IMR-90 (cell line): ENCODE measurements at regions not wholly inside any gene's neighbourhood (a gene's known extent, or its start where the extent isn't known, plus 50 kb on each side); places are given as distances from the start of the nearest gene placed in this dataset.

Source experiments
- ATAC-seq: fragments of 200-7000 bp; cut with Tn5 transposase; 2 replicates; pipeline ENCODE4 v1.9.1; 2020; ENCODE audit warnings: low read depth, mild to moderate bottlenecking, moderate library complexity
- BruUV-seq: library from RNA; stranded (reverse); fragments of 400-500 nt; replicated peaks from 2 replicates; lab custom pipeline; 2021; lab: Mats Ljungman, UMichigan
- CTCF ChIA-PET: fragments of 300-600 bp; formaldehyde crosslinking; extraction: SDS; loops from one replicate; lab custom pipeline; 2021; ENCODE audit warnings: antibody characterized with exemption; lab: Yijun Ruan, JAX
- POLR2A ChIA-PET: fragments of 300-600 bp; sonication (Branson Sonifier 250); formaldehyde crosslinking; loops from one replicate; lab custom pipeline; 2022; ENCODE audit warnings: antibody characterized with exemption; ENCODE audit not compliant: unreplicated experiment; lab: Charles Lee
- DNase-seq: peaks from one replicate; pipeline ENCODE4 v3.0.0; 2013
- H2AFZ ChIP-seq: replicated peaks from 2 replicates; pipeline ENCODE3; 2013; ENCODE audit warnings: low read length, mild to moderate bottlenecking; ENCODE audit not compliant: poor library complexity
- H2AK5ac ChIP-seq: 2 replicates; pipeline ENCODE4 v1.6.1; 2013; ENCODE audit warnings: low read depth, low read length, inconsistent platforms
- H2AK9ac ChIP-seq: replicated peaks from 2 replicates; pipeline ENCODE3; 2013; ENCODE audit warnings: mild to moderate bottlenecking, low read depth, low read length, moderate library complexity; ENCODE audit not compliant: poor library complexity
- H2BK120ac ChIP-seq: 2 replicates; pipeline ENCODE4 v1.6.1; 2013; ENCODE audit warnings: low read depth, low read length, inconsistent platforms
- H2BK15ac ChIP-seq: 3 replicates; pipeline ENCODE4 v1.6.1; 2013; ENCODE audit warnings: low read depth, low read length, inconsistent platforms
- H2BK20ac ChIP-seq: 2 replicates; pipeline ENCODE4 v1.6.1; 2013; ENCODE audit warnings: low read depth, mild to moderate bottlenecking, inconsistent platforms, low read length, moderate library complexity
- H2BK5ac ChIP-seq: 2 replicates; pipeline ENCODE4 v1.6.1; 2013; ENCODE audit warnings: mild to moderate bottlenecking, low read depth, low read length, inconsistent platforms; ENCODE audit not compliant: poor library complexity, severe bottlenecking
- H3K14ac ChIP-seq: replicated peaks from 2 replicates; pipeline ENCODE4 v1.6.1; 2013; ENCODE audit warnings: low read depth, low read length, inconsistent platforms
- H3K18ac ChIP-seq: 2 replicates; pipeline ENCODE4 v1.6.1; 2013; ENCODE audit warnings: low read depth, low read length, control low read depth
- H3K23ac ChIP-seq: 2 replicates; pipeline ENCODE4 v1.6.1; 2013; ENCODE audit warnings: low read depth, low read length, inconsistent platforms
- H3K27ac ChIP-seq: 2 replicates; pipeline ENCODE4 v1.5.1; 2013; ENCODE audit warnings: mild to moderate bottlenecking, control low read depth, low read length; ENCODE audit not compliant: insufficient read depth
- H3K27me3 ChIP-seq: 2 replicates; pipeline ENCODE4 v1.6.1; 2013; ENCODE audit warnings: low read length; ENCODE audit not compliant: control insufficient read depth, insufficient read depth
- H3K36me3 ChIP-seq: 2 replicates; pipeline ENCODE4 v1.6.1; 2013; ENCODE audit warnings: low read length, mixed read lengths; ENCODE audit not compliant: control insufficient read depth, insufficient read depth
- H3K4ac ChIP-seq: 2 replicates; pipeline ENCODE4 v1.6.1; 2013; ENCODE audit warnings: low read depth, low read length, inconsistent platforms
- H3K4me1 ChIP-seq: 2 replicates; pipeline ENCODE4 v1.6.1; 2013; ENCODE audit warnings: low read length, mixed read lengths; ENCODE audit not compliant: control insufficient read depth, insufficient read depth
- H3K4me2 ChIP-seq: 2 replicates; pipeline ENCODE4 v1.6.1; 2013; ENCODE audit warnings: low read depth, mild to moderate bottlenecking, control low read depth, low read length, moderate library complexity
- H3K4me3 ChIP-seq: 2 replicates; pipeline ENCODE4 v1.5.1; 2013; ENCODE audit warnings: low read depth, mild to moderate bottlenecking, control low read depth, low read length, moderate library complexity; ENCODE audit not compliant: insufficient read depth
- H3K56ac ChIP-seq: 2 replicates; pipeline ENCODE4 v1.6.1; 2013; ENCODE audit warnings: low read length, inconsistent platforms; ENCODE audit not compliant: insufficient read depth; ENCODE audit errors: extremely low read depth
- H3K79me1 ChIP-seq, 2 experiments: 2 replicates each; pipeline ENCODE4 v1.6.1; 2013; ENCODE audit warnings: low read length in 2 of 2, inconsistent platforms in 1 of 2, low read depth in 1 of 2
- H3K9ac ChIP-seq: 2 replicates; pipeline ENCODE4 v1.6.1; 2013; ENCODE audit warnings: low read depth, low read length, control low read depth
- H3K9me1 ChIP-seq: 2 replicates; pipeline ENCODE4 v1.6.1; 2013; ENCODE audit warnings: low read length, inconsistent platforms; ENCODE audit not compliant: insufficient read depth
- H3K9me3 ChIP-seq: 2 replicates; pipeline ENCODE4 v1.6.1; 2013; ENCODE audit warnings: low read length; ENCODE audit not compliant: control insufficient read depth, insufficient read depth
- H4K20me1 ChIP-seq: 2 replicates; pipeline ENCODE4 v1.6.1; 2013; ENCODE audit warnings: low read length, inconsistent platforms; ENCODE audit not compliant: insufficient read depth
- H4K5ac ChIP-seq: 2 replicates; pipeline ENCODE4 v1.6.1; 2013; ENCODE audit warnings: mild to moderate bottlenecking, low read depth, low read length, control low read depth
- H4K8ac ChIP-seq, 2 experiments: 2 replicates each; pipeline ENCODE4 v1.6.1; 2013; ENCODE audit warnings: low read depth in 2 of 2, low read length in 2 of 2, control low read depth in 1 of 2, inconsistent platforms in 1 of 2
- H4K91ac ChIP-seq: 2 replicates; pipeline ENCODE4 v1.6.1; 2013; ENCODE audit warnings: low read depth, low read length, inconsistent platforms; ENCODE audit not compliant: insufficient read depth
- BHLHE40 ChIP-seq: fragments of 150-350 bp; IDR thresholded peaks from 2 replicates; pipeline ENCODE4 v1.6.1; 2016; ENCODE audit warnings: mild to moderate bottlenecking, low read depth, low read length
- CEBPB ChIP-seq: IDR thresholded peaks from 2 replicates; pipeline ENCODE4 v1.6.1; 2012; ENCODE audit warnings: low read depth, low read length, improper control_type of control experiment
- CHD1 ChIP-seq: IDR thresholded peaks from 2 replicates; pipeline ENCODE4 v1.6.1; 2012; ENCODE audit warnings: low read depth, low read length, improper control_type of control experiment
- ELK1 ChIP-seq: fragments of 150-350 bp; IDR thresholded peaks from 2 replicates; pipeline ENCODE4 v1.6.1; 2016; ENCODE audit warnings: low read depth, mild to moderate bottlenecking, low read length, moderate library complexity, borderline replicate concordance
- FOS ChIP-seq: fragments of 150-350 bp; IDR thresholded peaks from 2 replicates; pipeline ENCODE4 v1.6.1; 2016; ENCODE audit warnings: low read depth, low read length
- MAFK ChIP-seq: IDR thresholded peaks from 2 replicates; pipeline ENCODE4 v1.6.1; 2012; ENCODE audit warnings: low read depth, low read length, improper control_type of control experiment
- MAZ ChIP-seq: IDR thresholded peaks from 2 replicates; pipeline ENCODE4 v1.6.1; 2012; ENCODE audit warnings: low read depth, mild to moderate bottlenecking, low read length, improper control_type of control experiment, moderate library complexity, borderline replicate concordance
- MXI1 ChIP-seq: IDR thresholded peaks from 2 replicates; pipeline ENCODE4 v1.6.1; 2012; ENCODE audit warnings: low read depth, mild to moderate bottlenecking, low read length, moderate library complexity, borderline replicate concordance
- NFE2L2 ChIP-seq: fragments of 150-350 bp; IDR thresholded peaks from 2 replicates; pipeline ENCODE4 v1.6.1; 2016; ENCODE audit warnings: low read depth, mild to moderate bottlenecking, low read length
- POLR2A ChIP-seq: IDR thresholded peaks from 2 replicates; pipeline ENCODE4 v1.6.1; 2012; ENCODE audit warnings: mild to moderate bottlenecking, low read depth, low read length
- RAD21 ChIP-seq: IDR thresholded peaks from 2 replicates; pipeline ENCODE4 v1.6.1; 2012; ENCODE audit warnings: low read length, improper control_type of control experiment
- RCOR1 ChIP-seq: IDR thresholded peaks from 2 replicates; pipeline ENCODE4 v1.6.1; 2012; ENCODE audit warnings: mild to moderate bottlenecking, low read length, improper control_type of control experiment; ENCODE audit not compliant: insufficient replicate concordance
- RFX5 ChIP-seq: IDR thresholded peaks from 2 replicates; pipeline ENCODE4 v1.8.0; 2012; ENCODE audit warnings: low read depth, mild to moderate bottlenecking, low read length, moderate library complexity
- SMC3 ChIP-seq: fragments of 150-350 bp; IDR thresholded peaks from 2 replicates; pipeline ENCODE4 v1.6.1; 2016; ENCODE audit warnings: low read depth, mild to moderate bottlenecking, antibody characterized with exemption, low read length, moderate library complexity
- WGBS, 2 experiments: methylation state at CpG; one replicate each; pipeline versions ENCODE4 v1.1.5 to v1.1.7; 2013; ENCODE audit warnings: missing lambda C conversion rate in 2 of 2; ENCODE audit not compliant: insufficient read length in 1 of 2; ENCODE audit errors: extremely low coverage in 2 of 2; 5-methylcytosine and 5-hydroxymethylcytosine counted together
- dilution Hi-C: fragments of 300-500 bp; cut with HindIII; formaldehyde crosslinking; loops from one replicate; pipeline ENCODE4 v1.14.3; 2018; ENCODE audit warnings: low sequenced_read_pairs; ENCODE audit not compliant: unreplicated experiment
- in situ Hi-C: fragments of 300-500 bp; cut with MboI; formaldehyde crosslinking; loops from 3 replicates; pipeline ENCODE4 v1.14.3; 2019; ENCODE audit warnings: low sequenced_read_pairs, inconsistent platforms, mixed read lengths
- intact Hi-C: fragments of 100-400 bp; cut with micrococcal nuclease; formaldehyde crosslinking; loops from 2 replicates; pipeline ENCODE4 v1.10.0; 2022
- TF ChIP-seq, protein P1 (sequence below): fragments of 150-350 bp; IDR thresholded peaks from 2 replicates; pipeline ENCODE4 v1.6.1; 2017; ENCODE audit warnings: mild to moderate bottlenecking, antibody characterized with exemption, low read length, low read depth
- TF ChIP-seq, protein P2 (sequence below): conservative IDR thresholded peaks from 2 replicates; pipeline ENCODE4 v1.5.1; 2012; ENCODE audit warnings: mild to moderate bottlenecking, low read depth, low read length, improper control_type of control experiment

DNA sequence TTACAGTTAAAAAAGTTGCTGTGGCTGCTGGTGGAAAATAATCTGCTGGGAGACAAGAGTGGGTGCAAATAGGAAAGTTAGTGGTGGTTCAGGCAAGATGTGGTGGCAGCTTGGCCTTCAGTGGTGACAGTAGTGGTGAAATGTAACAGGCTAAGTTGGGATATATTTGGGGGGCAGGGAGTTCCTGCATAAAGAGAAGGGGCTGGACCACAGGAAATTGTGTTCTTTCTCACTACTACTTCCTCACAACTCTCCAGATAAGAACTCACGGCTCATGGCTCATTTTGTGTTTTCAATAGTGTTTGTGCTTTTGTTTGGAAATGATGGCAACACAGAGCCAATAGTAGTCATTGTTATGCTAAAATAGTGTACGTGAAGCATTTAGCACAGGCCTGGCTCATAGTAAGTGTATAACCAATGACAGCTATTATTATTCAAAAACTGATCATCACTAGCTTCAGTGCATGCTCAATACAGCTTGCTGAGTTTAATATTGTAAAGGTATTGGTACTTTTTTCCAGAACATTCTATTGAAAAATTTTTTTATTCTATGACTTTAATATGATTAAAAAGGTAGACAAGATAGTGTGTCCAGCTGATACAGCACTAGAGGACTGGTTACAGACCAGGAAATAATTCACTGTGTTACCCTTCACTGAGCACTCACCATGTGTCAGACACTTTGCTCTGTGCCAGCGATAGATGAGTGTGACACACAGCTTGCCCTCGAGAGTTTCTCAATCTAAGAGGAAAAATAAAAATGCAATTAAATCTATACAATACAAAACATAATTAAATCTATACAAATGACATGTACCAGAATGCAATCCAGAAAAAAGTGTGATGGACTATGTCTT is 209.8 kb downstream of the POU4F1 start:
- no CpG with 5 or more reads among the region's 4 CpGs for WGBS, 2 experiments
- H3K9ac ChIP-seq: no peak overlapping the region
- no peak overlapping the region for H3K23ac ChIP-seq
- intact Hi-C loops: no loop called here
- ChIA-PET POLR2A (no interaction called here), CTCF (no interaction called here)
- H4K8ac ChIP-seq: no peak overlapping the region
- no peaks in the 10 kb centered on the region for H3K36me3 ChIP-seq
- TF ChIP-seq MAZ: no peak
- TF ChIP-seq ELK1: no peak
- TF ChIP-seq NFE2L2: no peak
- TF ChIP-seq RAD21: no peak
- TF ChIP-seq SMC3: no peak
- no peak for TF ChIP-seq MXI1
- no peak for TF ChIP-seq RFX5
- no peak for TF ChIP-seq FOS
- TF ChIP-seq POLR2A: no peak
- TF ChIP-seq MAFK: no peak
- TF ChIP-seq, protein P1, sequence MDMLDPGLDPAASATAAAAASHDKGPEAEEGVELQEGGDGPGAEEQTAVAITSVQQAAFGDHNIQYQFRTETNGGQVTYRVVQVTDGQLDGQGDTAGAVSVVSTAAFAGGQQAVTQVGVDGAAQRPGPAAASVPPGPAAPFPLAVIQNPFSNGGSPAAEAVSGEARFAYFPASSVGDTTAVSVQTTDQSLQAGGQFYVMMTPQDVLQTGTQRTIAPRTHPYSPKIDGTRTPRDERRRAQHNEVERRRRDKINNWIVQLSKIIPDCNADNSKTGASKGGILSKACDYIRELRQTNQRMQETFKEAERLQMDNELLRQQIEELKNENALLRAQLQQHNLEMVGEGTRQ: no peak
- TF ChIP-seq BHLHE40: no peak
- no peak for TF ChIP-seq CHD1
- no peak for TF ChIP-seq RCOR1
- TF ChIP-seq, protein P2, sequence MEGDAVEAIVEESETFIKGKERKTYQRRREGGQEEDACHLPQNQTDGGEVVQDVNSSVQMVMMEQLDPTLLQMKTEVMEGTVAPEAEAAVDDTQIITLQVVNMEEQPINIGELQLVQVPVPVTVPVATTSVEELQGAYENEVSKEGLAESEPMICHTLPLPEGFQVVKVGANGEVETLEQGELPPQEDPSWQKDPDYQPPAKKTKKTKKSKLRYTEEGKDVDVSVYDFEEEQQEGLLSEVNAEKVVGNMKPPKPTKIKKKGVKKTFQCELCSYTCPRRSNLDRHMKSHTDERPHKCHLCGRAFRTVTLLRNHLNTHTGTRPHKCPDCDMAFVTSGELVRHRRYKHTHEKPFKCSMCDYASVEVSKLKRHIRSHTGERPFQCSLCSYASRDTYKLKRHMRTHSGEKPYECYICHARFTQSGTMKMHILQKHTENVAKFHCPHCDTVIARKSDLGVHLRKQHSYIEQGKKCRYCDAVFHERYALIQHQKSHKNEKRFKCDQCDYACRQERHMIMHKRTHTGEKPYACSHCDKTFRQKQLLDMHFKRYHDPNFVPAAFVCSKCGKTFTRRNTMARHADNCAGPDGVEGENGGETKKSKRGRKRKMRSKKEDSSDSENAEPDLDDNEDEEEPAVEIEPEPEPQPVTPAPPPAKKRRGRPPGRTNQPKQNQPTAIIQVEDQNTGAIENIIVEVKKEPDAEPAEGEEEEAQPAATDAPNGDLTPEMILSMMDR: no peak
- no peak for TF ChIP-seq CEBPB
- no peak overlapping the region for H3K4me2 ChIP-seq
- H3K27me3 ChIP-seq: no peaks in the 10 kb centered on the region
- no peak overlapping the region for H4K91ac ChIP-seq
- H3K4me1 ChIP-seq: no peaks in the 10 kb centered on the region
- no peak for DNase-seq
- H3K14ac ChIP-seq: no peak overlapping the region
- no peak overlapping the region for H2AK5ac ChIP-seq
- H3K4ac ChIP-seq: no peak overlapping the region
- H3K9me3 ChIP-seq: no peaks in the 10 kb centered on the region
- no peak overlapping the region for H3K27ac ChIP-seq
- no peak overlapping the region for H4K5ac ChIP-seq
- H3K56ac ChIP-seq: no peak overlapping the region
- no peak overlapping the region for H2AK9ac ChIP-seq
- H3K18ac ChIP-seq: no peak overlapping the region
- no peaks in the 10 kb centered on the region for H4K20me1 ChIP-seq
- no TSS peak for BruUV-seq
- no peak overlapping the region for H2BK20ac ChIP-seq
- dilution Hi-C loops: no loop called here
- in situ Hi-C loops: no loop called here
- no peak overlapping the region for H2BK5ac ChIP-seq
- no peak overlapping the region for H2BK15ac ChIP-seq
- H2AFZ ChIP-seq: no peak overlapping the region
- no peaks in the 10 kb centered on the region for H3K79me1 ChIP-seq
- H2BK120ac ChIP-seq: no peak overlapping the region
- no peak overlapping the region for H3K4me3 ChIP-seq
- ATAC-seq: no peak
- H3K9me1 ChIP-seq: no peaks in the 10 kb centered on the region
